ENCODE measurements at regions not wholly inside any gene's neighbourhood (a gene's known extent, or its start where the extent isn't known, plus 50 kb on each side); places are given as distances from the start of the nearest gene placed in this dataset.
A peak's percentile ranks its signal among the peaks of the same experiment; 100 is the strongest.

- intact Hi-C loops (cut with DNase I), result no loop called here
- Histone ChIP-seq H3K27ac (peak overlapping the region in 2 of 5 donors; percentile 19 to 32), H3K27me3 (no peaks in the 10 kb centered on the region), H3K4me1 (replicated peaks in 1 of 2) (peaks cover 9 to 21% of the 10 kb centered on the region in 2 donors), H3K36me3 (replicated peaks in 1 of 2) (no peaks in the 10 kb centered on the region), H3K9me3 (replicated peaks in 1 of 3) (no peaks in the 10 kb centered on the region), H3K4me3 (no peak overlapping the region)
- TF ChIP-seq POLR2A (IDR thresholded peaks at IDR 0.05) (no peak), CTCF (IDR thresholded peaks at IDR 0.05) (peak in 4 of 6 experiments; percentile 17 to 40 (median 36))
- WGBS, 4 donors, result 35 to 49% (median 42%) methylated on average over 5 of the region's 5 CpGs
- DNase-seq, result peak in 6 of 7 donors; percentile 50 to 78 (median 68)
These were observed 116.7 kb downstream of the CDC7 start for GRCh38 chr1:91617285-91617765.

- DNase-seq, result no peak
- Histone ChIP-seq H3K36me3 (replicated peaks in 1 of 2) (no peaks in the 10 kb centered on the region), H3K4me1 (replicated peaks in 1 of 2) (peaks cover 9 to 32% of the 10 kb centered on the region in 2 donors), H3K9me3 (replicated peaks in 1 of 3) (no peaks in the 10 kb centered on the region), H3K27me3 (no peaks in the 10 kb centered on the region), H3K27ac (peak overlapping the region in 1 of 5 donors; percentile 15), H3K4me3 (no peak overlapping the region)
- TF ChIP-seq CTCF (IDR thresholded peaks at IDR 0.05), result no peak
- TF ChIP-seq POLR2A (IDR thresholded peaks at IDR 0.05), result no peak
- 53 to 70% (median 54%) methylated on average over 3 of the region's 3 CpGs for WGBS, 4 donors
- intact Hi-C loops (cut with DNase I), result no loop called here
These were observed 119.2 kb downstream of the CDC7 start for GRCh38 chr1:91619881-91620280.

- TF ChIP-seq CTCF (IDR thresholded peaks at IDR 0.05) (no peak), POLR2A (IDR thresholded peaks at IDR 0.05) (no peak)
- no peak for DNase-seq
- intact Hi-C loops (cut with DNase I), result no loop called here
- no peaks in the 10 kb centered on the region for H3K36me3 ChIP-seq (replicated peaks in 1 of 2)
- peaks cover 9 to 32% of the 10 kb centered on the region in 2 donors for H3K4me1 ChIP-seq (replicated peaks in 1 of 2)
- no peak overlapping the region for H3K27ac ChIP-seq
- WGBS, 4 donors, result 93 to 99% (median 97%) methylated on average over 3 of the region's 3 CpGs
- H3K27me3 ChIP-seq, result no peaks in the 10 kb centered on the region
- H3K4me3 ChIP-seq, result no peak overlapping the region
- no peaks in the 10 kb centered on the region for H3K9me3 ChIP-seq (replicated peaks in 1 of 3)
These were observed 120.7 kb downstream of the CDC7 start for GRCh38 chr1:91621360-91621759.

- intact Hi-C loops (cut with DNase I), result no loop called here
- peaks cover 9 to 32% of the 10 kb centered on the region in 2 donors for H3K4me1 ChIP-seq (replicated peaks in 1 of 2)
- no peaks in the 10 kb centered on the region for H3K9me3 ChIP-seq (replicated peaks in 1 of 3)
- H3K4me3 ChIP-seq, result no peak overlapping the region
- no peaks in the 10 kb centered on the region for H3K36me3 ChIP-seq (replicated peaks in 1 of 2)
- H3K27me3 ChIP-seq, result no peaks in the 10 kb centered on the region
- no peak for TF ChIP-seq CTCF (IDR thresholded peaks at IDR 0.05)
- TF ChIP-seq POLR2A (IDR thresholded peaks at IDR 0.05), result no peak
- H3K27ac ChIP-seq, result peak overlapping the region in 1 of 5 donors; percentile 56
- no peak for DNase-seq
- 84 to 89% (median 88%) methylated on average over 2 of the region's 2 CpGs for WGBS, 4 donors
These were observed 121.3 kb downstream of the CDC7 start for GRCh38 chr1:91621907-91622306.
